ENCODE measurements at regions not wholly inside any gene's neighbourhood (a gene's known extent, or its start where the extent isn't known, plus 50 kb on each side); places are given as distances from the start of the nearest gene placed in this dataset.
"Not testable (repeated sequence)": the region's sequence is repeated elsewhere in the genome, so short reads cannot be mapped to it uniquely, and the experiment has no call there.

- H3K9me3 ChIP-seq (ENCODE audit: control insufficient read depth in 4 of 4, low read length in 3 of 4); DNase-seq (ENCODE audit: low spot score); H3K27me3 ChIP-seq (ENCODE audit: control insufficient read depth in 4 of 4, insufficient read depth in 4 of 4, low read length in 3 of 4); H3K4me3 ChIP-seq (ENCODE audit: low read depth in 1 of 3, low read length in 3 of 3); H3K27ac ChIP-seq (ENCODE audit: low read depth in 1 of 2, low read length in 2 of 2); H3K9ac ChIP-seq (ENCODE audit: low read depth in 1 of 2, low read length in 2 of 2); H3K36me3 ChIP-seq (ENCODE audit: control insufficient read depth in 4 of 4, insufficient read depth in 3 of 4, low read depth in 1 of 4, low read length in 3 of 4); H3K4me1 ChIP-seq (ENCODE audit: control insufficient read depth in 4 of 4, insufficient read depth in 4 of 4, low read length in 3 of 4): not testable (repeated sequence)
- 87% methylated on average over 7 of the region's 7 CpGs for WGBS
Measured at GRCh38 chr2:114018464-114018863, 128.6 kb downstream of the ACTR3 start.

GRCh38 chr2:114020668-114021067 lies 130.8 kb downstream of the ACTR3 start:
- no peak for DNase-seq (ENCODE audit: low spot score)
- no peak overlapping the region for H3K9ac ChIP-seq (ENCODE audit: low read depth in 1 of 2, low read length in 2 of 2)
- 62% methylated on average over 2 of the region's 2 CpGs for WGBS

More at GRCh38 chr2:114020668-114021067, 130.8 kb downstream of the ACTR3 start:
- H3K4me3 ChIP-seq (ENCODE audit: low read depth in 1 of 3, low read length in 3 of 3) = no peak overlapping the region
- H3K27me3 ChIP-seq (ENCODE audit: control insufficient read depth in 4 of 4, insufficient read depth in 4 of 4, low read length in 3 of 4) = no peaks in the 10 kb centered on the region
- TF ChIP-seq FOXA2 (IDR thresholded peaks at IDR 0.05) (no peak), RXRA (IDR thresholded peaks at IDR 0.05) (no peak), REST (IDR thresholded peaks at IDR 0.05) (no peak), SP1 (IDR thresholded peaks at IDR 0.05) (no peak), YY1 (IDR thresholded peaks at IDR 0.05) (no peak), RAD21 (IDR thresholded peaks at IDR 0.05) (no peak), HNF4A (conservative IDR thresholded peaks at IDR 0.05) (no peak), MAX (IDR thresholded peaks at IDR 0.05) (no peak), JUND (IDR thresholded peaks at IDR 0.05) (no peak), TAF1 (conservative IDR thresholded peaks at IDR 0.05) (no peak), GABPA (IDR thresholded peaks at IDR 0.05 in 1 of 2, conservative IDR thresholded peaks at IDR 0.05 in 1 of 2) (no peak), HNF4G (IDR thresholded peaks at IDR 0.05) (no peak), ZBTB33 (IDR thresholded peaks at IDR 0.05) (no peak), EGR1 (IDR thresholded peaks at IDR 0.05; ENCODE audit: low read depth in 2 of 2) (no peak), ATF3 (IDR thresholded peaks at IDR 0.05) (no peak), FOXA1 (IDR thresholded peaks at IDR 0.05) (no peak), CTCF (IDR thresholded peaks at IDR 0.05; ENCODE audit: low read depth, low read length, missing input control) (no peak), NR2F2 (IDR thresholded peaks at IDR 0.05) (no peak)
- no peaks in the 10 kb centered on the region for H3K4me1 ChIP-seq (ENCODE audit: control insufficient read depth in 4 of 4, insufficient read depth in 4 of 4, low read length in 3 of 4)
- no peak overlapping the region for H3K27ac ChIP-seq (ENCODE audit: low read depth in 1 of 2, low read length in 2 of 2)
- H3K36me3 ChIP-seq (ENCODE audit: control insufficient read depth in 4 of 4, insufficient read depth in 3 of 4, low read depth in 1 of 4, low read length in 3 of 4) = no peaks in the 10 kb centered on the region
- H3K9me3 ChIP-seq (ENCODE audit: control insufficient read depth in 4 of 4, low read length in 3 of 4) = no peaks in the 10 kb centered on the region

All from liver (tissue), 8 donors.